Right ventricle myocardium inferior (tissue), 1 donor: ENCODE measurements at regions not wholly inside any gene's neighbourhood (a gene's known extent, or its start where the extent isn't known, plus 50 kb on each side); places are given as distances from the start of the nearest gene placed in this dataset.
"Not testable (repeated sequence)": the region's sequence is repeated elsewhere in the genome, so short reads cannot be mapped to it uniquely, and the experiment has no call there.

ENCODE experiments used
- ATAC-seq: fragments of 200-7000 bp; cut with Tn5 transposase; one replicate; pipeline ENCODE4 v1.9.1; 2020; ENCODE audit warnings: mild to moderate bottlenecking, moderate library complexity
- DNase-seq: peaks from one replicate; pipeline ENCODE4 v3.0.0; 2021; ENCODE audit errors: missing footprints
- intact Hi-C: fragments of 100-400 bp; cut with DNase I; formaldehyde crosslinking; loops from one replicate; pipeline ENCODE4 v1.11.0; 2022
- donor health status: DM: no; HTN: yes; CAD: no; lungs with severe emphysema.

DNA sequence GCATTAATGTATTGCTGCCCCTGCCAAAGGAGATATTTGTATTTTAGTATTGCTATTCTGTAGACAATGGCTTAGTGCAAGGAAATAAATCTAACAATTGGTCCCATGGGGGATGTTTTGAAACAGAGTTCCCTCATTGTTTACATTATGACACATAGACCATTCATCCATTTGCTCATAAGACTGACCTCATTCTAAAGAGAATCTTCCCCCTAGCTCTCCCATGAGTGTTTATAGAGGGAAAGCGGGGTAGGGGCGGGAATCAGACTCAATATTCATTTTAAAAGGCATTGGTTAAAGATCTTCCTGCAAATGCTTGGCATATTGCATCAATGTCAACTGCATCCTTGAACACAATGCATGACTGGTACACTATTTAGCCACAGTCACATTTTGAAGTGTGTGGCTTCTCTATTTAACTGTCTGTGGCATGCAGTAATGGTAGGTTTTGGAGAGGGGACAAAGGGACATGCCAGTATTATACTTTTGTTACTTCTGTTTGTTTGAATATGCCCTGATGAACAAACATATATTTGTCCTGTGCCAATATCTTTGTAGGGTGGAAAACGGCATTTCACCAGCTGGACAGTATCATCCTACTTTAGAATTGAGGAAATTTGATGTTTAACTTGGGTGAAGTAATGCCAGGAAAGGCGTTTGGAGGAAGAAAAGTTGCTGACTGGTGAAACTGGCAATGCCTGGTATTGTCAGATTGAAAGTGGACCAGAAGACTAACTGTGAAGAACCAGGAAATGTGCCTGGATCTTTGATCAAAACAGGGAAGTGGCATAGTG lies 84.1 kb upstream of the MEGF10 start:
- ATAC-seq: no peak
- intact Hi-C loops: no loop called here
- DNase-seq: no peak

DNA sequence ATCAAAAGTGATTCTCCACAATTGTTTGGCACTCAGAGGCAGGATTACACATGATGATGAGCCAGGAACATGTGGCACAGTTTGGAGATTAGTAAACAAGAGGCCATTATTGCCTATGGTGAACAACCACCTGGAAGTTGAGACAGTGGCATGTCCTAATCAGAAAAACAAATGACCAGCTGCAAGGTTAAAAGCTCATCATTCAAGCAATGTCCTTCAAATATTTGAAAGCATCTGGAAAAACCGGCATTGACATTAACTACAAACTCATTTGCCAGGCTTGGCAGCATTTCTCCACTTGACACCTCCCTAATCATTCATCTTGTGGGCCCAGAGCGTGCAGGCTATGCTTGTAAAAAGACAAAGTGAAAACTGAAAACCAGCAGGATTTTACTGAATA lies 80.6 kb upstream of the MEGF10 start:
- ATAC-seq (no peak), DNase-seq (no peak)
- intact Hi-C loops: no loop called here

DNA sequence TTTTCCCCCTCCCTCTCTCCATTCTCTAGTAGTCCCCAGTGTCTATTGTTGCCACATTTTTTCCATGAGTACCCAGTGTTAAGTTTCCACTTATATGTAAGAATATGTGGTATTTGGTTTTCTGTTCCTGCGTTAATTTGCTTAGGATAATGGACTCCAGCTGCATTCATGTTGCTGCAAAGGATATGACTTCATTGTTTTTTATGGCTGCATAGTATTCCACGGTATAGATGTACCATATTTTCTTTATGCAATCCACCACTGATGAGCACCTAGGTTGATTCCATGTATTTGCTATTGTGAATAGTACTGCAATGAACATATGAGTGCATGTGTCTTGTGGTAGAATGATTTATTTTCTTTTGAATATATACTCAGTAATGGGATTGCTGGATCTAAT lies 77.4 kb upstream of the MEGF10 start:
- intact Hi-C loops: no loop called here
- ATAC-seq (no peak), DNase-seq (no peak)

DNA sequence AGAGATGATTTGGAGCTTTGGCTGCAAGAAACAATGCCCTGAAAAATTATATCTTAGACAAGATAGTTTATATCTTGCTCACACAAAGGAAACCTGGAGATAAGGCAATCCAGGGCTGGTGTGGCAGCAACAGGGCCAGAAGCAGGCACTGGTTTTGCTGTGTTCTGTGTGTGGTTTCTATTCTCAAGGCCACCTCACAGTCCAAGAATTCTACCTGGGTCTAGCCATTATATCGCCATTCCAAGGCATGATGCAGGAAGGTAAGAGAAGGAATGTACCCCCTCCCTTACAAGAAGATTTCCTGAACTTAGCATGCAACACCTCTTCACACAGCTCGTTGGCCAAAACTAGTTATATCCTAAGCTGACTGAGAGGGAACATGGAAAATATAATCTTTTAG lies 74.5 kb upstream of the MEGF10 start:
- ATAC-seq (no peak), DNase-seq (no peak)
- intact Hi-C loops: no loop called here

DNA sequence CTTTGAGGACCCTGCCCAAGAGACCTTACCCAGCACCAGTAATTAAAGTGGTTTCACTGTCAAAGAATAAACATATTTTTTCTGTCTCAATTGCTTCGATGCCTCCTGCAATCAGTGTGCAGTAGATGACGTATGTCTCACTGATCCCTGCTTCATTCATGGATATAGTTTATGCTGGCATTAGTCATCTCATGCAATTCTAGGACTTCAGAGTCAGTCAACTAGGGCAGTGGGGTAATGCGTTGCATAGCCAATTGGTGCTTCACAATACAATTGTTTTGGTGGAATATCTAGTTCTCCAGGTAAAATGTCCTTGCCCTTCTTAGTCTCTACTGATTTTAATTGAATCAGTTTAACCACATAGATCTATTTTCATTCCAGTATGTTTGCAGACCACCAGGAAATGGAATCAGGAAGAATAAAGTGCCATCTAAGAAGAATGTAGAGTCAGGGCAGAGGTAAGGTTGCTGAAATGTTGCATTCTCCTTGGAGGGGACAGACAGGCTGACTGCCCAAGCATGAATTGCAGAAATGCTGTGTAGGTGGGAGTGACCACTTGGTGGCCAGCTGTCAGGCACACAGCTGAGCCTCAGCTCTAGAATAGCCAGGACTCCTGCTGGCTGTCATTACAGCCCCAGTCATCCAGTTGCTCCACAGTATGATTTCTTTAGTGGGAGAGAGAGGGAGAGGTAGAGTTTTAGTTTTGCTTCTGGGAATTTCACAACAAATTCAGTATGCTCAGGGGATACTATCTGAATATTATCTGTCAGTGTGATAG lies 73.5 kb upstream of the MEGF10 start:
- DNase-seq: no peak
- ATAC-seq: no peak
- intact Hi-C loops: no loop called here

DNA sequence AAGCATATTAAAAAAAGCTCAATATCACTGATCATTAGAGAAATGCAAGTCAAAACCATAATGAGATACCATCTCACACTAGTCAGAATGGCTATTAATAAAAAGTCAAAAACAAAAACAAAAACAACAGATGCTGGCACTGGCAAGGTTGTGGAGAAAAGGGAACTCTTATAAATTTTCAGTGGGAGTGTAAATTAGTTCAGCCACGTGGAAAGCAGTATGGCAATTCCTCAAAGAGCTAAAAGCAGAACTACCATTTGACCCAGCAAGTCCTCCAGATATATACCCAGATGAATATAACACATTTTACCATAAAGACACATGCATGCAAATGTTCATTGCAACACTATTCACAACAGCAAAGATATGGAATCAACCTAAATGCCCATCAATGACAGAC lies 68.7 kb upstream of the MEGF10 start:
- ATAC-seq, DNase-seq, intact Hi-C loops: not testable (repeated sequence)

DNA sequence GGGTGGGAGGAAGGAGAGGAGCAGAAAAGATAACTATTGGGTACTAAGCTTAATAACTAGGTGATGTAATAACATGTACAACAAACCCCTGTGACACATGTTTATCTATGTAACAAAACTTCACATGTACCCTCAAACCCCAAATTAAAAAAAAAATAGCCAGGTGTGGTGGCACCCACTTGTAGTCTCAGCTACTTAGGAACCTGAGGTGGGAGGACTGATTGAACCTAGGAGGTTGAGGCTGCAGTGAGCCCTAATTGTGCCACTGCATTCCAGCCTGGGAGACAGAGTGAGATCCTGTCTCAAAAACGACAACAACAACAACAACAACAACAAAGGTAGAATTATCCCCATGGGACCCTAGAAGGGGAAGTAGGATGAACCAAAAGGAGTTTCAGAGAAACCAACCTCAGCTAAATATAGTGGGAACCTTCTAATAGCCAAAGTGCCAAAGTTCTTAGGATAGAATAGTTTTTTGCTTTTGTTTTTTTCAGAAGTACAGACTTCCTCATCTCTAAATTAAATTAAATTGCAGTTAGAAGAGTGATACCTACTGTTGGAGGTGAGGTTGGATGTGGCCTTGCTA lies 67.9 kb upstream of the MEGF10 start:
- intact Hi-C loops, DNase-seq, ATAC-seq: not testable (repeated sequence)

DNA sequence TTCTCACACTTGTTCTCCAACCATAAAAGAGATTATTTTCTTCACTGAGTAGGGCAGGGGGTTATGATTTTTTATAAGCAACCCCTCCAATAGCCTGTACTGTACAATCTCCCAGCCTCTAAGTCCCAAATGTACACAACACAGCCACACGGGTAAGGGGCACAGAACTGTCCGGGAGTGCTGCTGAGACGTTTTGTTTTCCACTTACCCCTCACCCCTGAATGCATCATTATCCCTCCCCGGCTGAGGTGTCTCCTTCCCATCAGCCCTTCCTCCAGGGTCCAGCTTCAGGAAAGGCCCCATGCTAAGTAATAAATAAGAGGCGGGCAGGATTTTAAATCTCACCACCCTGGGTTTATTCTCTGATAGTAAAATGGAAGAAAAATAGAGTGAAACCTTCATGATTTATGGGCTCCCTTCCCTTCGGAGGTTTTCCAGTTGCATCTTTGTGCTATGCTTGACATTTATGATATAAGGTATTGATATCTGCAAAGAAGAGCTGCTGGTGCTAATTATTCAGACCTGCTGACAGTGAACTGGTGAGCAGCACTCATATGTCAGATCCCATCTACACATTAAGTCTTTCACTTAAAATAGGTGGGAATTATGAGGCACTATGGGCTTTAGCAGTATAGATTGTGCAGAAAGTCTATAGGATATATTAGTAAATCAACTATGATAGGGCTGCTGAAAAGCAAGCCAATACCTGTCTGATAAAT lies 67.2 kb upstream of the MEGF10 start:
- no peak for ATAC-seq
- no peak for DNase-seq
- intact Hi-C loops: no loop called here

DNA sequence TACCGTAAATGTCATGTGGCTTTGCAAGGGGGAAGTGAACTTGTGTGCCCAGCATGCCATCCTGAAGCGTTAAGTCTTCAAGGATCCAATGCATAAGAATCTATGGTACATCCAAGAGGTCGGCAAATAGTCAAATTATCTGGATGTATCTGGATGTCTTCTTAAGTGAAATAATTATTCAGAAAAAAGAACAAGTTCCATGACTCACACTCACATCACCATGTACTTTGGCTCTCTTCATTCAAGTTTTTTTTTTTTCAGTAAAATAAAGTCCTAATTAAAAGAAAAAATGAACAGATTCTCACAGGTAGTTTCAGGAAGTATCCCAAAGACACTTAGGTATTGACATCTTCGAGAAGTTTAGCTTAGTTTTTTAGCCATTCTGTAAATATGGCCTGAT lies 62.7 kb upstream of the MEGF10 start:
- intact Hi-C loops: no loop called here
- DNase-seq: no peak
- no peak for ATAC-seq

DNA sequence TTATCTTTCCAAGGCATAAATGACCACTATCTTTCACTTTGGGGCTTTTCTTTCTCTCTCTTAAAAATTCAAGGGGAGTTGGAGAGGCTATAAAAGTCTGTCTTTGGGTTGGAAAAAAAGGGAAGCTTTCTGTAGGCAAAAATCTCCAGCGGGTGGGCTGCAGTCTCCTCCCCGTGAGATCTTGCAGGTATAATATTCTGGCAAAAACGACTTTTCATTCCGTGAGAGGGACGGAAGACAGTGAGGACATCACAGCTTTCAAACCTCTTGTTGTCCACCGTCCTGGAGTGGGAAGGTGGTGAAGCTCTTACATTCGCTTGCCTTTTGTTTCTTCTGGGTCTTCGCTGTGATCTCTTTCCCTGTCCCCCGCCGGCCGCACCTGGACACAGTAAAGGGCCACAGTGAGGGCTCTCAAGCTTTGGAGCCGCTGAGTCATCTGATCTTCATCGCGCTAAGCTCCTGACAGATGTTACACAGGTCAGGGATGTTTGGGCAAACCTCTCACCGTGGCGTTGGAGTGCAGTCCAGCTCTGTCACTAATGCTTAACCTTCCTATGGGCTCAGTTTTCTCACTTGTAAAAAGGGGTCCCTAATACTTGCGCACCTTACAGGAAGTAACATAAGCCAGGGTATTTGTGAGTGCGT lies 61.9 kb upstream of the MEGF10 start:
- intact Hi-C loops: no loop called here
- peak; percentile 13 for DNase-seq
- ATAC-seq: no peak

DNA sequence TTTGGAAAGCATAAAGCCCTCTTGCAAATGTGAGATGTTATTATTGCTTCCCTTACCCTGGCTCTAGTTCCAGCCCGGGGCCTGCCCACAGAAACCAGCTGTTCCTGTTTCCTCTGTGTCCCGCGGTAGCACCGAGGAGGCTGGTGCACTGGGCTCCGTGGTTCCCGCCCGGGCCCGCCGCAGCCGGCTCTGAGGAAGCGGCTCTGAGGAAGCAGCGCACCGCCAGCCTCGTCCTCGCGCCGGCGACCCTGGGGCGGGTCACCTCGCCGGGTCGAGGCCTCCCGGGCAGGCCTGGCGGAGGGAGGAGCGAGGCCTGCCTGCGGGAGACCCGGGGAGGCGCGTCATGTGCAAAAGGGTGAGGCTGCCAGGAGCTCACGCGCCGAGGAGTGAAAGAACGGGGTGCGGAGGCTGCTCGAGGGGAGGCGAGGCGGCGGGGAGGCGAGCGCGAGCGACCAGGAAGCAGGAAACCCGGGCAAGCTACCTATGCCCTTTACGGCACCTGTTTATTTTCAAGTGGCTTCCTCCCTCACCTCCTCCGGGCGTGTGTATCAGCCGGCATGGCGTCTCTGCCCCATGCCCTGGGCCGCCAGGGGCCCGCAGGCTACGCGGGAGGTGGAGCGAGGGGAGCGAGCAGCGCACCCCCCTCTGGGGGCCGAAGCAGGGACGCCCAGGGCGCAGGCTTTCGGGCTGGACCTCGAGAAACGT lies 61.3 kb upstream of the MEGF10 start:
- DNase-seq (peak; percentile 82), ATAC-seq (peak; percentile 90)
- intact Hi-C loops: no loop called here

DNA sequence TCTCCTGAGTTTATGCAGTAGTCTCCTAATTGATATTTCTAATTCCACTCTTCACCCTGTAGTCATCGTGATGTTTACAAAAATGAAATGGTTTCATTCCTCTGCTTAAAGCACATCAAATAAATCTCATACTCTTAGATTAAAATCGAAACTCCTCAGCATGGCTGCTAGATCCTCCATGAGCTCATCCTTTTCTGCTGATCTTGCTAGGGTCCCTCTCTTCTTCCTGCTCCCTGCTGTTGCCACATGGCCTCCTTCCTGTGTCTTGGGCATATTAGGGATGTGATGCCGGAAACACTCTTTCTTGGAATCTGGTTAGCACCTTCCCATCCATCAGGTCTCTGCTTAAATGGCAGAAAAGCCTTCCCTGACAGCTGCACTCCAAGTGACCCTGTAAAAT lies 59.5 kb upstream of the MEGF10 start:
- ATAC-seq: no peak
- no peak for DNase-seq
- intact Hi-C loops: no loop called here

DNA sequence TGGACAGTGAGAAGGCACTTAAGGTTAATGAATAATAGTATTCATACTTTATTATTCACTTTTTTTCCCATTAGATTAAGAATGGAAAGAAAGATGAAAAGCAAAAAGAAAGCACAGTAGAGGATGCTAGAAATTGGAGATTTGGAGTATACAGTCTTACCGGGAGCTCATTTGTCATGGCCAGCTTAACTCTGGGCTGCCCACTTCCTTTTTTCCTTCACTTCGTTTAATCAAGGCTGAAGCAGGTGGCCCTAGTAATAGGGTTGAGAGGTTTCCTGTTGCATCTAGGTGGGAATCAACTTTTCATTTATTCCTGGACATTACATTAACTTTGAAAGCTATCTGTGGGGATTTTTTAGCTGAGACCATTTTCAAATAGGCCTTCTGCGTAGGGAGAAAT lies 57.0 kb upstream of the MEGF10 start:
- no peak for ATAC-seq
- intact Hi-C loops: no loop called here
- DNase-seq: no peak

DNA sequence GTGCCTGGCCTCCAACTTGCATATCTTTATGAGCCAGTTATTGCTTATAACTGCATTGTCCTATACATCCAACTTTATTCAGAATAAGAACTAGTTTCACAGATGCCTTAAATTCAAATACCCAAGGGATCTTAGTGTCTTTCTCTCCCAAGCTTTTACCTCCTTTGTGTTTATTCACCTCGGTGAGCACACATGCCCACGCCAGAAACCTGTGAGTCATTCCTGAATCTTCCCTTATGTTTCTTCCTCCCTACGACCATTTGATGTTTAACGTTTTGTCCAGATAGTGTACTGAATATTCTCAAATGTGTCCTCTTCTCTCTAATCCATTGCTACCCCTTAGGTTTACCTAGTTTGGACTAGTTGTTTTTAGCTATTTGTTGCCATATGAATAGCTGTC lies 55.5 kb upstream of the MEGF10 start:
- DNase-seq (no peak), ATAC-seq (no peak)
- intact Hi-C loops: no loop called here

DNA sequence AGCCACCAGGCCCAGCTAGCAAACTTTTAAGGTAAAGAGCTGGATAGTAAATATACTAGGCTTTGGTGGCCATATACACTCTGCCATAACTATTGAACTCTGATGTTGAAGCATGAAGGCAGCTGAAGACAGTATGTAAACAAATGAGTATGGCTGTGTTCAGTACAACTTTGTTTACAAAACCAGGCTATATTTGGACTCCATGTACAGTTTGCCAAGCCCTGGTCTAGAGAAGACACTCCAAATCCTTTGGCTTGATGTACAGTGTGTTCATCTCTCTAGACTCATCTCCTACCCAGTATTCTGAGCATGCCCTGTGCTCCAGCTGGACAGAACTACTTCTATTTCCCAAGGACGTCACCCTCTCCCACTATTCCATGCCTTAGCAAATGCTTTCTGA lies 54.3 kb upstream of the MEGF10 start:
- ATAC-seq: no peak
- intact Hi-C loops: no loop called here
- no peak for DNase-seq
